T1000 (cell line): ENCODE measurements at regions not wholly inside any gene's neighbourhood (a gene's known extent, or its start where the extent isn't known, plus 50 kb on each side); places are given as distances from the start of the nearest gene placed in this dataset.
"Not testable (repeated sequence)": the region's sequence is repeated elsewhere in the genome, so short reads cannot be mapped to it uniquely, and the experiment has no call there.

ENCODE experiments used
- DNase-seq: peaks from one replicate; lab custom pipeline; 2025; ENCODE audit warnings: mixed read lengths; lab: John Stamatoyannopoulos, UW

- DNase-seq: no peak
Observed at GRCh38 chr4:71081192-71081591, 87.7 kb downstream of the DCK start.

GRCh38 chr4:71093745-71094144, 100.3 kb downstream of the DCK start:
- DNase-seq: no peak

GRCh38 chr4:71094201-71094600, 100.8 kb downstream of the DCK start:
- DNase-seq: no peak

GRCh38 chr4:71095141-71095540, 101.7 kb downstream of the DCK start:
- DNase-seq: no peak

- DNase-seq: no peak
Observed at GRCh38 chr4:71095545-71095944, 102.1 kb downstream of the DCK start.

- DNase-seq: no peak
Observed at GRCh38 chr4:71107726-71108125, 114.3 kb downstream of the DCK start.

GRCh38 chr4:71110499-71110898, 117.0 kb downstream of the DCK start:
- DNase-seq: no peak

GRCh38 chr4:71111133-71111532, 117.7 kb downstream of the DCK start:
- DNase-seq: not testable (repeated sequence)

GRCh38 chr4:71113294-71113693, 119.8 kb downstream of the DCK start:
- DNase-seq: no peak

GRCh38 chr4:71120831-71121524, 127.5 kb downstream of the DCK start:
- DNase-seq: no peak

- no peak for DNase-seq
Observed at GRCh38 chr4:71123951-71124350, 130.5 kb downstream of the DCK start.

- no peak for DNase-seq
Observed at GRCh38 chr4:71125137-71125536, 131.7 kb downstream of the DCK start.

GRCh38 chr4:71126719-71127118, 133.3 kb downstream of the DCK start:
- peak; percentile 22 for DNase-seq

- no peak for DNase-seq
Observed at GRCh38 chr4:71130827-71131603, 137.6 kb downstream of the DCK start.

GRCh38 chr4:71132486-71132885, 139.0 kb downstream of the DCK start:
- DNase-seq: no peak

GRCh38 chr4:71133491-71133890, 140.0 kb downstream of the DCK start:
- DNase-seq: no peak

GRCh38 chr4:71136071-71136470, 142.6 kb downstream of the DCK start:
- DNase-seq: no peak

GRCh38 chr4:71138007-71138615, 144.7 kb downstream of the DCK start:
- DNase-seq: no peak

GRCh38 chr4:71140563-71140962, 147.1 kb downstream of the DCK start:
- no peak for DNase-seq

GRCh38 chr4:71141125-71141524, 147.7 kb downstream of the DCK start:
- no peak for DNase-seq

GRCh38 chr4:71147261-71147660, 153.8 kb downstream of the DCK start:
- DNase-seq: no peak

GRCh38 chr4:71148545-71148944, 155.1 kb downstream of the DCK start:
- no peak for DNase-seq

GRCh38 chr4:71151054-71151453, 157.6 kb downstream of the DCK start:
- no peak for DNase-seq
